ENCODE measurements at regions not wholly inside any gene's neighbourhood (a gene's known extent, or its start where the extent isn't known, plus 50 kb on each side); places are given as distances from the start of the nearest gene placed in this dataset.
"Not testable (repeated sequence)": the region's sequence is repeated elsewhere in the genome, so short reads cannot be mapped to it uniquely, and the experiment has no call there.

DNA sequence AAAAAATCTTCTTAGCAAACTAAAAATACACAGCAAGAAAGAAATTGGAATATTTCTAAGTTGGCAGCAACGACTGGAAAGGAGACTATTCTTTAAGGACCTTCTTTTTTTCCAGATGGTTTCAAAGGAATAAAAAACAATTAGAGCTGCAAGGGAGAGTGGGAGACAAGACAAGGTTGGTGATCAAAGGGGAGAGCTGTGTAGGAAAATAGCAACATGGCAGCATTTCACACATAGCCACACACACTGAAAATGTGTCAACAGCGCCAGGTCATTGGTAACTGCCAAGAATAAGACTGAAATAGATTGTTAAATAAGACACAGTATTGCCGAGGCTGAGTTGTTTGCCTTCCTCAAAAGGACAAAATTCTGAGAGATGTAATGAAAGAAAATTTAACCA is 88.1 kb upstream of the TLE1 start:
- intact Hi-C loops (cut with DNase I, micrococcal nuclease) = no loop called here
- no peaks in the 10 kb centered on the region for H3K27me3 Mint-ChIP-seq
- H3K27ac Mint-ChIP-seq = no peak overlapping the region
- DNase-seq = no peak
- CTCF ChIA-PET = no interaction called here
- no peak overlapping the region for H3K4me3 Mint-ChIP-seq
- POLR2A ChIA-PET = no interaction called here
- no peak for ATAC-seq
- no peaks in the 10 kb centered on the region for H3K4me1 Mint-ChIP-seq
- H3K9me3 Mint-ChIP-seq (ENCODE audit: low read depth) = no peaks in the 10 kb centered on the region
- H3K36me3 Mint-ChIP-seq (ENCODE audit: low read depth) = no peaks in the 10 kb centered on the region

GRCh38 chr9:81782313-81782995 is 93.1 kb upstream of the TLE1 start:
- Mint-ChIP-seq H3K27ac (no peak overlapping the region), H3K4me1 (no peaks in the 10 kb centered on the region), H3K27me3 (no peaks in the 10 kb centered on the region), H3K36me3 (ENCODE audit: low read depth) (no peaks in the 10 kb centered on the region), H3K9me3 (ENCODE audit: low read depth) (no peaks in the 10 kb centered on the region), H3K4me3 (no peak overlapping the region)
- ChIA-PET CTCF (no interaction called here), POLR2A (no interaction called here)
- no peak for ATAC-seq
- DNase-seq = no peak
- intact Hi-C loops (cut with DNase I, micrococcal nuclease) = no loop called here

DNA sequence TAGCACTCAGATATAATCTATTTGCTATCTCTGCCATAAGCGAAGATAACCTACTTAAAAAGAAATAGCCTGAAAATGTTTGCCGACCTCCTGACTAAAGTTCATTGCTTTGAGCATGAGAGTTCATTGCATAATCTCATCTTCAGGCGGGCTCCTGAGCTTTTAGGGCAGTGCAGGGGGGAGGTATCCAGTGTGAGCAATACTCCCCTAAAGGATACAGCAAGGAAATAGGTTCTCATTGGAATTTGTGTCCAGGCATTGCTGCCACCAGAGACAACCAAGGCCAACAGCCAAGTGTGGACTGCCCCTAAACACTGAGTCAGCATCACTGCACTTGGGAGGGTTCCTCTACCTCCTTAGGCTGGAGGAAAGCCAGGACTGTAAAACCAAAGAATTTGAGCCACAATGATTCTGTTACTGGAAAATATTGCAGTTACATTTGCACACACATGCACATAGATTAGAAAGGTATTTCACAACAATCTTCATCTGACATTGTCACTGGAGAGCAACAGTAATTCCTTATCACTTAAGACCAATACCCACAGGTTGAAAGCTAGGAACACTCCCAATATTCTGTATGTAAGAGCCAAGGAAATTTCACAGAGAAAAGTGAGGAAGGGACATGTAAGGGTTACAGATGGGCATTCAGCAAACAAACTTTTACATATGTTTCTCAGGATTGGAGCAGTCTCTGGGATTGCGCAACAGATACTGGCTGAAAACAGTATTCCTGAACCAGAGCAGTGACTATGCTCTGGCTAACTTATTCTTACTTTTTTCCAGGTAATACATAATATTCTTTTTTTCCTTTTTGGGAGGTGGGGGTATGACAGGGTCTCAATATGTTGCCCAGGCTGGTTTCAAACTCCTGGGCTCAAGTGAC is 98.6 kb upstream of the TLE1 start:
- ChIA-PET CTCF (no interaction called here), POLR2A (no interaction called here)
- Mint-ChIP-seq H3K9me3 (ENCODE audit: low read depth) (no peaks in the 10 kb centered on the region), H3K36me3 (ENCODE audit: low read depth) (no peaks in the 10 kb centered on the region), H3K27me3 (no peaks in the 10 kb centered on the region), H3K4me3 (no peak overlapping the region), H3K4me1 (no peaks in the 10 kb centered on the region), H3K27ac (no peak overlapping the region)
- ATAC-seq = no peak
- intact Hi-C loops (cut with DNase I, micrococcal nuclease) = no loop called here
- no peak for DNase-seq

DNA sequence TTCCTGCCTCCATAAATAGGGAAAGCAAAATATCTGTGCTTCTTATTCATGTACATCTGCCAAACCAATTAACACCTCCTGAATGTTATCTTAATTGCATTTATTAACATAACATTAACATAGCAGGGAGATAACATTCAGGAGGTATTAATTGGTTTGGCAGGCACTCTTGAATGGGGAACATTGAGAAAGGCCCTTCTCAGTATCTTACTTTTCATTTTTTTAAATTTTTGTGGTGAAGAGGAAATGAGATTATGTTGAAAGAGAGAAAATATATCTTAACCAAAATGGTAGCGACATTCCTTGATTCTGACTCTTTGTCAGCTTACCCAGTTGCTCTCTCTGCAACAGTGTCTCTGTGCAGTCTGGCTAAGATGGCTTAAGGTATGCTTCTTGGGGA is 100.4 kb upstream of the TLE1 start:
- no peaks in the 10 kb centered on the region for H3K4me1 Mint-ChIP-seq
- intact Hi-C loops (cut with DNase I, micrococcal nuclease) = no loop called here
- no peak overlapping the region for H3K27ac Mint-ChIP-seq
- no peaks in the 10 kb centered on the region for H3K27me3 Mint-ChIP-seq
- no peaks in the 10 kb centered on the region for H3K36me3 Mint-ChIP-seq (ENCODE audit: low read depth)
- no peaks in the 10 kb centered on the region for H3K9me3 Mint-ChIP-seq (ENCODE audit: low read depth)
- CTCF ChIA-PET = no interaction called here
- no peak overlapping the region for H3K4me3 Mint-ChIP-seq
- DNase-seq (no peak), ATAC-seq (no peak)
- POLR2A ChIA-PET = no interaction called here

- Mint-ChIP-seq H3K9me3 (ENCODE audit: low read depth) (no peaks in the 10 kb centered on the region), H3K27ac (no peak overlapping the region), H3K4me1 (no peaks in the 10 kb centered on the region), H3K36me3 (ENCODE audit: low read depth) (no peaks in the 10 kb centered on the region), H3K4me3 (no peak overlapping the region), H3K27me3 (no peaks in the 10 kb centered on the region)
- ChIA-PET CTCF (no interaction called here), POLR2A (no interaction called here)
- ATAC-seq (no peak), DNase-seq (no peak)
- intact Hi-C loops (cut with DNase I, micrococcal nuclease) = no loop called here
Measured at GRCh38 chr9:81790166-81790565, 100.8 kb upstream of the TLE1 start.

DNA sequence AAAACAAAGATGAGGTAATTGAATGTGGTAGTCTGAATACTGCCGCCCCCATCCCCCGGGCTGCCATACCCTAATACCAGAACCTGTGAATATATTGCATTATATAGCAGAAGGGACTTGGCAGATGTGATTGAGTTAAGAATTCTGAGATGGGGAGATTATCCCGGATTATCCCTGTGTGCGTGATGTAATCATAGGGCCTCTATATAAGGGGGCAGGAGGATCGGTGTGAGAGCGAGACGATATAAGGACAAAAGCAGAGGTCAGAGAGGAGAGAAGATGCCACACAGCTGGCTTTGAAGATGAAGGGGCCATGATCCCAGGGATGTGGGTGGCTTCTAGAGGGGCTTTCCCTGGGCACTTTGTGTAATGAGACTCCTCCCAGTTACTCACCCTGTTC is 101.7 kb upstream of the TLE1 start:
- no peak for ATAC-seq
- H3K4me3 Mint-ChIP-seq = no peak overlapping the region
- H3K9me3 Mint-ChIP-seq (ENCODE audit: low read depth) = no peaks in the 10 kb centered on the region
- no peak overlapping the region for H3K27ac Mint-ChIP-seq
- intact Hi-C loops (cut with DNase I, micrococcal nuclease) = no loop called here
- H3K4me1 Mint-ChIP-seq = no peaks in the 10 kb centered on the region
- ChIA-PET CTCF (no interaction called here), POLR2A (no interaction called here)
- no peaks in the 10 kb centered on the region for H3K27me3 Mint-ChIP-seq
- DNase-seq = no peak
- no peaks in the 10 kb centered on the region for H3K36me3 Mint-ChIP-seq (ENCODE audit: low read depth)

- no peak overlapping the region for H3K4me3 Mint-ChIP-seq
- intact Hi-C loops (cut with DNase I, micrococcal nuclease) = no loop called here
- no peak overlapping the region for H3K27ac Mint-ChIP-seq
- ChIA-PET CTCF (no interaction called here), POLR2A (no interaction called here)
- H3K27me3 Mint-ChIP-seq = no peaks in the 10 kb centered on the region
- DNase-seq = no peak
- no peaks in the 10 kb centered on the region for H3K9me3 Mint-ChIP-seq (ENCODE audit: low read depth)
- no peak for ATAC-seq
- H3K36me3 Mint-ChIP-seq (ENCODE audit: low read depth) = no peaks in the 10 kb centered on the region
- H3K4me1 Mint-ChIP-seq = no peaks in the 10 kb centered on the region
Measured at GRCh38 chr9:81798606-81799005, 109.3 kb upstream of the TLE1 start.

- intact Hi-C loops (cut with DNase I, micrococcal nuclease) = no loop called here
- no peaks in the 10 kb centered on the region for H3K9me3 Mint-ChIP-seq (ENCODE audit: low read depth)
- CTCF ChIA-PET = no interaction called here
- H3K36me3 Mint-ChIP-seq (ENCODE audit: low read depth) = no peaks in the 10 kb centered on the region
- POLR2A ChIA-PET = no interaction called here
- H3K27me3 Mint-ChIP-seq = no peaks in the 10 kb centered on the region
- DNase-seq (no peak), ATAC-seq (no peak)
- H3K4me3 Mint-ChIP-seq = no peak overlapping the region
- H3K27ac Mint-ChIP-seq = no peak overlapping the region
- H3K4me1 Mint-ChIP-seq = no peaks in the 10 kb centered on the region
Measured at GRCh38 chr9:81801190-81801589, 111.8 kb upstream of the TLE1 start.

- Mint-ChIP-seq H3K27me3 (no peaks in the 10 kb centered on the region), H3K4me3 (no peak overlapping the region), H3K4me1 (no peaks in the 10 kb centered on the region), H3K27ac (no peak overlapping the region), H3K9me3 (ENCODE audit: low read depth) (no peaks in the 10 kb centered on the region), H3K36me3 (ENCODE audit: low read depth) (no peaks in the 10 kb centered on the region)
- DNase-seq = no peak
- CTCF ChIA-PET = no interaction called here
- POLR2A ChIA-PET = no interaction called here
- ATAC-seq = no peak
- intact Hi-C loops (cut with DNase I, micrococcal nuclease) = no loop called here
Measured at GRCh38 chr9:81804306-81804705, 115.0 kb upstream of the TLE1 start.

- H3K4me3 Mint-ChIP-seq; H3K27ac Mint-ChIP-seq; intact Hi-C loops (cut with DNase I, micrococcal nuclease); H3K27me3 Mint-ChIP-seq; H3K36me3 Mint-ChIP-seq (ENCODE audit: low read depth); ATAC-seq; POLR2A ChIA-PET; H3K9me3 Mint-ChIP-seq (ENCODE audit: low read depth); DNase-seq; CTCF ChIA-PET: not testable (repeated sequence)
- peaks cover 16% of the 10 kb centered on the region for H3K4me1 Mint-ChIP-seq
Measured at GRCh38 chr9:81811688-81812087, 116.5 kb upstream of the SPATA31D4 start.

GRCh38 chr9:81814401-81814793 is 113.8 kb upstream of the SPATA31D4 start:
- no peaks in the 10 kb centered on the region for H3K27me3 Mint-ChIP-seq
- H3K27ac Mint-ChIP-seq = no peak overlapping the region

DNA sequence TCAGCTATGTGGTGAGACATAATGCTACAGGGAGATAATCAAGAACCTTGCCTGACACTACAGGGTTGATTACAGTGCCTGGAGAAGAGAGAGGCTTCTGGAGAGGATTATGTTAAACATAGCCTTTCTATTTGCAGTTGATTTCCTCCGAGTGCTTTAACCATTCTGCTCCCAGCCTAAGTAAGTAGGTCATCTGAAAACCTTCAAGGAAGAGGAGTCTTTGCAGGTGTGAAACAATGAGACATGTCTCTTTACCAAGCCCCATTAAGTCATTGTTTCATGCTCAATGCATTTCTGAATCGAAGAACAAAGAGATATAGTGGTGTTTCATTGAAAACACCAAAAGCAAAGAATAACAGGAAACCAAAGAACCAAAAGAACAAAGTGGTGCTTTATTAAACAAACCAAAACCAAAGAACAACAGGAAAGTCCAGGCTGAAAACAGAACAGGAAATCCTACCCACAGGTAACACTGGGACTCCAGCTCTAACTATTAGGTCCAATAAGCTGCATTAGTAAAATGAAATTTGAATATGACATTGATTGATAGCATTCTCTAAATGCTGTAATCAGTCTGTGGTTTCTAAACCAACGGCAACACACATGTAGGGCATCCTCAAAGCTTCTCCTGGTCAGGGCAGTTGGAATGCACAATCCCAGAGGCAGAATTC is 113.3 kb upstream of the SPATA31D4 start:
- Mint-ChIP-seq H3K9me3 (ENCODE audit: low read depth) (no peaks in the 10 kb centered on the region), H3K27ac (no peak overlapping the region), H3K4me3 (no peak overlapping the region), H3K36me3 (ENCODE audit: low read depth) (no peaks in the 10 kb centered on the region), H3K4me1 (peaks cover 16% of the 10 kb centered on the region), H3K27me3 (no peaks in the 10 kb centered on the region)
- intact Hi-C loops (cut with DNase I, micrococcal nuclease) = no loop called here
- DNase-seq (no peak), ATAC-seq (no peak)
- CTCF ChIA-PET = no interaction called here
- POLR2A ChIA-PET = interaction anchor here (0.5 kb wide), 1 partner anchor 25 kb away, joined by 5 read pairs; no protein-coding TSS in a partner anchor

More at GRCh38 chr9:81814401-81814793, 113.8 kb upstream of the SPATA31D4 start:
- DNase-seq = no peak
- no peak overlapping the region for H3K4me3 Mint-ChIP-seq
- intact Hi-C loops (cut with DNase I, micrococcal nuclease) = no loop called here
- ChIA-PET CTCF (no interaction called here), POLR2A (interaction anchor here (0.5 kb wide), 1 partner anchor 25 kb away, joined by 5 read pairs; no protein-coding TSS in a partner anchor)
- peaks cover 16% of the 10 kb centered on the region for H3K4me1 Mint-ChIP-seq
- no peaks in the 10 kb centered on the region for H3K36me3 Mint-ChIP-seq (ENCODE audit: low read depth)
- ATAC-seq = no peak
- H3K9me3 Mint-ChIP-seq (ENCODE audit: low read depth) = no peaks in the 10 kb centered on the region

Data from activated CD4-positive, alpha-beta T cell treated with anti-CD3 and anti-CD28 coated beads for 36 hours (primary cell).